ENCODE measurements at regions not wholly inside any gene's neighbourhood (a gene's known extent, or its start where the extent isn't known, plus 50 kb on each side); places are given as distances from the start of the nearest gene placed in this dataset.
A peak's percentile ranks its signal among the peaks of the same experiment; 100 is the strongest.

GRCh38 chr15:38879909-38880471 is 315.4 kb upstream of the RASGRP1 start:
- H3K27me3 ChIP-seq, result no peaks in the 10 kb centered on the region
- intact Hi-C loops (cut with DNase I), result no loop called here
- no peak overlapping the region for H3K27ac ChIP-seq
- no peak overlapping the region for H3K4me3 ChIP-seq
- ATAC-seq, result peak; percentile 69
- TF ChIP-seq, protein P1, sequence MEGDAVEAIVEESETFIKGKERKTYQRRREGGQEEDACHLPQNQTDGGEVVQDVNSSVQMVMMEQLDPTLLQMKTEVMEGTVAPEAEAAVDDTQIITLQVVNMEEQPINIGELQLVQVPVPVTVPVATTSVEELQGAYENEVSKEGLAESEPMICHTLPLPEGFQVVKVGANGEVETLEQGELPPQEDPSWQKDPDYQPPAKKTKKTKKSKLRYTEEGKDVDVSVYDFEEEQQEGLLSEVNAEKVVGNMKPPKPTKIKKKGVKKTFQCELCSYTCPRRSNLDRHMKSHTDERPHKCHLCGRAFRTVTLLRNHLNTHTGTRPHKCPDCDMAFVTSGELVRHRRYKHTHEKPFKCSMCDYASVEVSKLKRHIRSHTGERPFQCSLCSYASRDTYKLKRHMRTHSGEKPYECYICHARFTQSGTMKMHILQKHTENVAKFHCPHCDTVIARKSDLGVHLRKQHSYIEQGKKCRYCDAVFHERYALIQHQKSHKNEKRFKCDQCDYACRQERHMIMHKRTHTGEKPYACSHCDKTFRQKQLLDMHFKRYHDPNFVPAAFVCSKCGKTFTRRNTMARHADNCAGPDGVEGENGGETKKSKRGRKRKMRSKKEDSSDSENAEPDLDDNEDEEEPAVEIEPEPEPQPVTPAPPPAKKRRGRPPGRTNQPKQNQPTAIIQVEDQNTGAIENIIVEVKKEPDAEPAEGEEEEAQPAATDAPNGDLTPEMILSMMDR (IDR thresholded peaks at IDR 0.05), result no peak
- H3K9me3 ChIP-seq, result no peaks in the 10 kb centered on the region
- peaks cover 24% of the 10 kb centered on the region for H3K4me1 ChIP-seq
- no peak for DNase-seq
- H3K36me3 ChIP-seq, result no peaks in the 10 kb centered on the region

DNA sequence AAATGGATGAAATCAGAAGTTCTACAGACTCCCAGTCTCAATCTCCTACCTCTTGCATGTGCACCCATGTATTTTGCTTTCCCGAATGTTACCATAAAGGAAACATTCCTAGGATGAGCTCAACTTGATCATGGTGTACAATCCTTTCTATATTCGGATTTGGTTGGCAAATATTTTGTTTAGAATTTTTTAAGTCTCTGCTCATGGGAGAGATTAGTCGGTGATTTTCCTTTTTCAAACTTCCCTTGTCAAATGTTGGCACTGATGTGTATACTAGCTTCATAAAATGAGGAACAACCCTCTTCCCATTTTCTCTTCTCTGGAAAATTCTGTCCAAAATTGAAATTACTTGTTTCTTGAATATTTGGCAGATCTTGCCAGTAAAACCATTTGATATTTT is 317.6 kb upstream of the RASGRP1 start:
- H3K4me1 ChIP-seq, result peaks cover 33% of the 10 kb centered on the region
- ATAC-seq (no peak), DNase-seq (no peak)
- H3K36me3 ChIP-seq, result no peaks in the 10 kb centered on the region
- H3K9me3 ChIP-seq, result no peaks in the 10 kb centered on the region
- no peaks in the 10 kb centered on the region for H3K27me3 ChIP-seq
- TF ChIP-seq, protein P1 (IDR thresholded peaks at IDR 0.05), result no peak
- intact Hi-C loops (cut with DNase I), result no loop called here
- H3K4me3 ChIP-seq, result no peak overlapping the region
- H3K27ac ChIP-seq, result no peak overlapping the region

GRCh38 chr15:38883987-38884386 is 319.4 kb upstream of the RASGRP1 start:
- TF ChIP-seq, protein P1 (IDR thresholded peaks at IDR 0.05), result no peak
- Histone ChIP-seq H3K27me3 (no peaks in the 10 kb centered on the region), H3K36me3 (no peaks in the 10 kb centered on the region), H3K4me1 (peaks cover 16% of the 10 kb centered on the region), H3K9me3 (no peaks in the 10 kb centered on the region), H3K4me3 (no peak overlapping the region), H3K27ac (no peak overlapping the region)
- no peak for DNase-seq
- no peak for ATAC-seq
- intact Hi-C loops (cut with DNase I), result no loop called here

DNA sequence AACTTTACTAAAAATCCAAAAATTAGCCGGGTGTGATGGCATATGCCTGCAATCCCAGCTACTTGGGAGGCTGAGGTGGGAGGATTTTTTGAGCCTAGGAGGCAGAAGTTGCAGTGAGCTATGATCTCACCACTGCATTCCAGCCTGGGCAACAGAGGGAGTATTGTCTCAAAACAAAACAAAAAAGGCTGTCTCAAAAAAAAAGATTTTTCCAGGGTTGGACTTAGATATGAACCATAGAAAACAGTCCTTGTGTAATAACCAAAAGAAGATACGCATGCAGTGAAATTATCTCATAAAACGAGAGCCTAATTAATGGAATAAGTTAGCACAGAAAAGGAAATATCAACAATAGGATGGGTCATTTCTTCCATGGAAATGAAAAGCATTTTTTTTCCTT is 320.4 kb upstream of the RASGRP1 start:
- no peak overlapping the region for H3K27ac ChIP-seq
- intact Hi-C loops (cut with DNase I), result no loop called here
- TF ChIP-seq, protein P1 (IDR thresholded peaks at IDR 0.05), result no peak
- no peaks in the 10 kb centered on the region for H3K9me3 ChIP-seq
- no peaks in the 10 kb centered on the region for H3K27me3 ChIP-seq
- no peak for DNase-seq
- no peak overlapping the region for H3K4me3 ChIP-seq
- no peak for ATAC-seq
- peaks cover 9% of the 10 kb centered on the region for H3K4me1 ChIP-seq
- no peaks in the 10 kb centered on the region for H3K36me3 ChIP-seq

DNA sequence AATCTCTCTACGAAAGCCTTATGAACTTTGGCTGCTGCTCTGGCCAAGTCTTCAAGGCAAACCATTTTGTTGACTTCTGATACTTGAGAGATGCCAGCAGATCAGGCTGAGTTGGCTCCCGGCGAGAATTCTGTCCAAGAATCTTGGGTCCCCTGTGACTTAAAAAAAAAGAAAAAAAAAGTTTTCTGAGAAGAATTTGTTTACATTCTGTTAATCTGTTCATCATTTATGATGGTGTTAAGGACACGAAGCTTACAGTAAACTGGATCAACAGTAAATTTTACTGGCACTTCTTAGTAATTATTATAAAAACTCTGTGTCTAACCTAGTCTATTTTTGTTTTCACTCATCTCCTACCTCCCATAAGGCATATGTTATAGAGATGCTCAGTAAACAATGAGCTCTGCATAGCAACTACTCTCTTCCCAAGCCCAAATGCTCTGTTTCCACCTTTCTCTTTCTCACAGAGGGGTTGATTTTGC is 320.9 kb upstream of the RASGRP1 start:
- DNase-seq (no peak), ATAC-seq (no peak)
- H3K27me3 ChIP-seq, result no peaks in the 10 kb centered on the region
- peak overlapping the region; percentile 48 for H3K27ac ChIP-seq
- H3K4me3 ChIP-seq, result no peak overlapping the region
- TF ChIP-seq, protein P1 (IDR thresholded peaks at IDR 0.05), result no peak
- intact Hi-C loops (cut with DNase I), result no loop called here
- no peaks in the 10 kb centered on the region for H3K36me3 ChIP-seq
- H3K9me3 ChIP-seq, result no peaks in the 10 kb centered on the region
- peaks cover 9% of the 10 kb centered on the region for H3K4me1 ChIP-seq
